ENCODE measurements at regions not wholly inside any gene's neighbourhood (a gene's known extent, or its start where the extent isn't known, plus 50 kb on each side); places are given as distances from the start of the nearest gene placed in this dataset.
"Not testable (repeated sequence)": the region's sequence is repeated elsewhere in the genome, so short reads cannot be mapped to it uniquely, and the experiment has no call there.

- no peak for DNase-seq (ENCODE audit: low spot score)
- Histone ChIP-seq H3K4me3 (no peak overlapping the region), H3K9me3 (no peaks in the 10 kb centered on the region), H3K27me3 (no peaks in the 10 kb centered on the region), H3K4me1 (no peaks in the 10 kb centered on the region), H3K36me3 (no peaks in the 10 kb centered on the region), H3K27ac (no peak overlapping the region)
- TF ChIP-seq, protein P1, sequence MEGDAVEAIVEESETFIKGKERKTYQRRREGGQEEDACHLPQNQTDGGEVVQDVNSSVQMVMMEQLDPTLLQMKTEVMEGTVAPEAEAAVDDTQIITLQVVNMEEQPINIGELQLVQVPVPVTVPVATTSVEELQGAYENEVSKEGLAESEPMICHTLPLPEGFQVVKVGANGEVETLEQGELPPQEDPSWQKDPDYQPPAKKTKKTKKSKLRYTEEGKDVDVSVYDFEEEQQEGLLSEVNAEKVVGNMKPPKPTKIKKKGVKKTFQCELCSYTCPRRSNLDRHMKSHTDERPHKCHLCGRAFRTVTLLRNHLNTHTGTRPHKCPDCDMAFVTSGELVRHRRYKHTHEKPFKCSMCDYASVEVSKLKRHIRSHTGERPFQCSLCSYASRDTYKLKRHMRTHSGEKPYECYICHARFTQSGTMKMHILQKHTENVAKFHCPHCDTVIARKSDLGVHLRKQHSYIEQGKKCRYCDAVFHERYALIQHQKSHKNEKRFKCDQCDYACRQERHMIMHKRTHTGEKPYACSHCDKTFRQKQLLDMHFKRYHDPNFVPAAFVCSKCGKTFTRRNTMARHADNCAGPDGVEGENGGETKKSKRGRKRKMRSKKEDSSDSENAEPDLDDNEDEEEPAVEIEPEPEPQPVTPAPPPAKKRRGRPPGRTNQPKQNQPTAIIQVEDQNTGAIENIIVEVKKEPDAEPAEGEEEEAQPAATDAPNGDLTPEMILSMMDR (IDR thresholded peaks at IDR 0.05): no peak
Measured at GRCh38 chr13:110978390-110978789, 63.5 kb upstream of the ANKRD10 start.

GRCh38 chr13:110976785-110977184 is 61.9 kb upstream of the ANKRD10 start:
- peaks cover 0 to 9% of the 10 kb centered on the region in 2 donors for H3K9me3 ChIP-seq

GRCh38 chr13:110973007-110973700 is 58.3 kb upstream of the ANKRD10 start:
- no peak overlapping the region for H3K4me3 ChIP-seq
- DNase-seq (ENCODE audit: low spot score): no peak
- H3K27me3 ChIP-seq: no peaks in the 10 kb centered on the region
- H3K36me3 ChIP-seq: no peaks in the 10 kb centered on the region
- TF ChIP-seq, protein P1 (IDR thresholded peaks at IDR 0.05): no peak
- no peak overlapping the region for H3K27ac ChIP-seq
- H3K9me3 ChIP-seq: peaks cover 0 to 9% of the 10 kb centered on the region in 2 donors
- H3K4me1 ChIP-seq: no peaks in the 10 kb centered on the region

More at GRCh38 chr13:110976785-110977184, 61.9 kb upstream of the ANKRD10 start:
- Histone ChIP-seq H3K36me3 (no peaks in the 10 kb centered on the region), H3K27me3 (no peaks in the 10 kb centered on the region), H3K4me3 (no peak overlapping the region), H3K27ac (no peak overlapping the region), H3K4me1 (no peaks in the 10 kb centered on the region)
- TF ChIP-seq, protein P1 (IDR thresholded peaks at IDR 0.05): no peak
- DNase-seq (ENCODE audit: low spot score): no peak

- DNase-seq (ENCODE audit: low spot score): no peak
- no peak overlapping the region for H3K4me3 ChIP-seq
- no peaks in the 10 kb centered on the region for H3K36me3 ChIP-seq
- H3K4me1 ChIP-seq: no peaks in the 10 kb centered on the region
- H3K9me3 ChIP-seq: peaks cover 0 to 13% of the 10 kb centered on the region in 2 donors
- TF ChIP-seq, protein P1 (IDR thresholded peaks at IDR 0.05): no peak
- H3K27ac ChIP-seq: no peak overlapping the region
- no peaks in the 10 kb centered on the region for H3K27me3 ChIP-seq
Measured at GRCh38 chr13:110971486-110971885, 56.6 kb upstream of the ANKRD10 start.

DNA sequence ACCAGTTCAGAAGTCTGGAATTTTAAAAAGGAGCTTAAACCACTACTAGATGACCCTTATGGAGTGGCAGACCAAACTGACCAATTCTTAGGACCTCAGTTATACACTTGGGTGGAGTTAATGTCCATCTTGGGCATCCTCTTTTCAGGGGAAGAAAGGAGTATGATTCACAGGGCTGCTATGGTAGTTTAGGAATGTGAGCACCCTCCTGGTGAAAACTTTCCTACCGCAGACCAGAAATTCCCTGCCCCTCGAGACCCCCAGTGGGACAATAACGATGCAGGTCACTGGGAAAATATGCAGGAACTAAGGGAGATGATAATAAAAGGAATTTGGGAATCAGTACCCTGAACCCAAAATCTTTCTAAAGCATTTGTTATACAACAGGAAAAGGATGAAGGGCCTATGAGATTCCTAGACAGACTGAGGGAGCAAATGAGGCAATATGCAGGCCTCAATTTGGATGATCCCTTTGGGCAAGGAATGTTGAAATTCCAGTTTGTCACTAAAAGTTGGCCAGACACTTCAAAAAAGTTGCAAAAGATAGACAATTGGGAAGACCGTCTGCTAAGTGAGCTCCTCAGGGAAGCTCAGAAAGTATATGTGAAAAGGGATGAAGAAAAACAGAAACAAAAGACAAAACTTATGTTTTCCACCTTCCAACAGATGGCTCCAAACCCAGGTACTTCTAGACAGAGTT is 52.4 kb upstream of the ANKRD10 start:
- H3K27ac ChIP-seq; H3K27me3 ChIP-seq; DNase-seq (ENCODE audit: low spot score); H3K4me3 ChIP-seq; H3K4me1 ChIP-seq; H3K36me3 ChIP-seq: not testable (repeated sequence)
- peaks cover 9 to 23% of the 10 kb centered on the region in 2 donors for H3K9me3 ChIP-seq

DNA sequence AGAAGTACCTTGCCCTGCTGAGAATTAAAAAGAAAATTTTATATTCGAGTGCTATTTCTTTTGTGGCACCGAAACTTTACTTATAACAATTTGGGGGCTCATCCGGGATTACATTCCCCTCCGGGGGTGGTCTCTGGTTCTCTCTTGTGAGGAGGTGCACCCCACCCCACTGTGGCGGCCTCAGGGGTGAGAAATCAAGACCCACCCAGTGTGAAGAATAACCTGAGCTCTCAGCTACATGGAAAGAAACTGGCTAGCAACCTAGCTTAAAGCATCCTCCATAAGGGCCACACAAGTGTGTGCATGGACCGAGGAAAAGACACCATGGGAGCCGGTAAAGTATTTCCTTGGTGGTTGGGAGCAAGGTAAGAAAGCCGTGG is 50.9 kb upstream of the ANKRD10 start:
- no peak for DNase-seq (ENCODE audit: low spot score)
- H3K36me3 ChIP-seq: no peaks in the 10 kb centered on the region
- H3K4me3 ChIP-seq: no peak overlapping the region
- TF ChIP-seq, protein P1 (IDR thresholded peaks at IDR 0.05): no peak
- H3K9me3 ChIP-seq: peaks cover 9 to 33% of the 10 kb centered on the region in 2 donors
- H3K4me1 ChIP-seq: no peaks in the 10 kb centered on the region
- no peaks in the 10 kb centered on the region for H3K27me3 ChIP-seq
- no peak overlapping the region for H3K27ac ChIP-seq
